Iris pigment epithelial cell (primary cell): ENCODE measurements at regions not wholly inside any gene's neighbourhood (a gene's known extent, or its start where the extent isn't known, plus 50 kb on each side); places are given as distances from the start of the nearest gene placed in this dataset.
"Not testable (repeated sequence)": the region's sequence is repeated elsewhere in the genome, so short reads cannot be mapped to it uniquely, and the experiment has no call there.

Experiments used
- DNase-seq: peaks from one replicate; pipeline ENCODE4 v3.0.0-alpha.2; 2011; ENCODE audit warnings: low read depth

DNA sequence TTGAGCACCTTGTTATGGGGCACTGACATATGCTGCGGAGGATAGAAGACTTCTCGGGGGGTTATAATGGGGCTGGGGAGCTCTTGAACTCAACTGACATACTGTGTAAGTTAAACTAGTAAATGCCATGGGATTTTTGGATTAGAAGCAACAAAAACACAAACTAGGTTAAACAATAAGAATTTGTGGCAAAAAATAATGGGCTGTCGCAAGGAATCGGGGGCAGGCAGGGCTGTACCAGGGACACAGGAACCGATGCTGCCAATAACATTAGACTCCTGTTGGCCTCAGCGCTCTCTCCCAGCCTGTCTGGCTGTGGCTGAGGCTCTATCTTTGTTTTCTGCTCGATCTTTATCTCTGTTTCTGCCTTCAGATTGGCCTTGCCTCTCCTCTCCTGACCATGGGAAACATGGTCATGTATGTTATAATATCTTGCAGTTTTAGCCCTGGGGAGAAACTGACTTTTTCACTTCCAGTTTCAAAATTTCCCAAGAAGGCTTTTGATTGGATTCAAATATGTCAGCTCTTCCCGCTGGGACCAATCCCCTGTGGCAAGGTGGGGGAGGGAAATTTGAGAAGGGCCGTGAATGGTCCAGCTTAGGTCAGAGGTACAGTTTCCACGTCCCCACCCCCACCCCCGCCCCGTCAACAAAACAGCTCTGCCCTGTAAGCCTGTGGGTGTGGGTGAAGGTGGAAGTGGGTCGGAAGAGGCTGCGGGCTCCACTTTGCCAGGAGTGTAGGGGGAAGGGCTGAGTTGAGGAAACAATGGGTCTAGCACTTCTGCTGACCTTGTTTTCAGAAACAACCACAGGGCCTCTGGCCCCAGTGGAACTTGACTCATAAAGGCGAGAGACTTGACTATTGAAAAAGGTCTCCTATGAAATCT lies 161.1 kb upstream of the TBL1XR1 start:
- peak; percentile 96 for DNase-seq

GRCh38 chr3:177358977-177359592 lies 161.8 kb upstream of the TBL1XR1 start:
- peak; percentile 36 for DNase-seq

GRCh38 chr3:177359593-177360357 lies 162.5 kb upstream of the TBL1XR1 start:
- peak; percentile 99 for DNase-seq

DNA sequence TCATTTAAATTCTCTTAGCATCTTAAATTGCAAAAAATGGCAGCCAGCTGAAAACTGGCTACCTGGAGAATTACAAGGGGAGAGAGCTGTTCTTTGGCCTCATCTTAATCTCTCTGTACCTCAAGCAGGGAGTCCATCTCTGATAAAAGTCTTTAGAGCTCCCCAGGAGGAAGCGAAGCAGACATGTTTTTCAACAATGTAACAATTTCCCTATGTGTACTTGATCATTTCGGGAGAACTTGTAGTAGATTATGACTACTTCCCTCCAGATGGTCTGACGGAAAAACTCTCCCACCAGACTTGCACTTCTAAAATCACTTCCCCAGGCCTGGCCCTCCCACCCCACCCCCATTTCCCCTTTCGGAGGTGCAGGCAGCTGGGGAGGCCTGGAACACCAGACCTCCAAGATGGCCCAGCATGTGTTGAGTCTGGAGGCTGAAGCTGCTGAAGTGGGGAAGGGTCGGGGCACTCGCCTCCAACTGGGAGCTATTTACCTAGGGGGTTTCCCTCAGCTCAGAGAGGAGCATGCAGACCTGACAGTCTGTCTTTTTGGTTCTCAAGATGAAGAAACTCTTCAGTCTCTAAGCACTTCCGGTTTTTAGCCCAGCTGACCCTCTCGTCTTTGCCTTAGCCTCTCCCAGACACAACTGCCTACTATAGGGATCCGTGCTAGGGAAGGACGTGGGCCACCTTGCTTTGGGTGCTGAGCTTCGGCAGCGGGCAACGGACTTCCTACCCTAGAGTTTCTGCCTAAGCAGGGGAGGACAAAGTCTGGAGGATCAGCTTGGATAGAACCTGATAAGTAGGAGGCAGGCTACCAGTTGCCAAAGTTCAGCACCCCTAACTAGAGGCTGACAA lies 164.0 kb upstream of the TBL1XR1 start:
- DNase-seq: no peak

- no peak for DNase-seq
Measured at GRCh38 chr3:177362626-177363025, 165.3 kb upstream of the TBL1XR1 start.

- DNase-seq: peak; percentile 53
Measured at GRCh38 chr3:177364236-177364635, 167.0 kb upstream of the TBL1XR1 start.

GRCh38 chr3:177365294-177365693 lies 168.0 kb upstream of the TBL1XR1 start:
- DNase-seq: not testable (repeated sequence)

DNA sequence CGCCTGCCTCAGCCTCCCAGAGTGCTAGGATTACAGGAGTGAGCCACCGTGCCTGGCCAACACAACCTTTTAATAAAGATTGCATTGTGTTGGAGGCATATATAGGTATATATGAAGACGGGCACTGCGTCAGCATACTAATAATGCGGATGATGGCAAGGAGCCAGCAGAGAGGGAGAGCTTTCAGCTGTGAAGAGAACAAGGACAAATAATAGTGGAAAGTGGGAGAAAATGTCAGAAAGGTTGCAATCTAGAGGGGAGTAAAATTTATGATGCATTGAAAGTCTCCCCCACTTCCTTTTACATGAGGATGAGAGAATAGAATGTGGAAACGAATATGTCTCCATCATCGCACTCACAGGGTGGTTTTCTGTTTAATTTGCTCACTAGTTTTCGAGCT lies 170.5 kb upstream of the TBL1XR1 start:
- DNase-seq: no peak

GRCh38 chr3:177370246-177370822 lies 173.1 kb upstream of the TBL1XR1 start:
- no peak for DNase-seq

DNA sequence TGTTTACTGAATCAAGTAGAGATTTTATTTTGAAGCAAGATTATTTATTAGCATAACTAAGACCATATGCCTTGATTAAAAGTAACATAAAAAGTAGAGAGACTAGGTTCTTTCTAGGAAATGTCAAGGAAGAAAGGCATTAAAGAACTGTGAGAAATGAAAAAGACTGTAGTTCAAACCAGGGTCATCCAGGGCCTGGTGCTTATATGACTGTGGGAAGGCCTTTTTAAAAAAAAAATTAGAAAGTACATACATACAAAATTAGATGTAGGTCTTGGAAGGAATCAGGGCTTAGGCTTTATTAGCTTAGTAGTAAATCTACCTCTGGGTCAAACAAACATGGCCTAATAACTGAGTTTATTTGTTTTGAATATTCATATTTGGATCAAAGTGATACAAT lies 173.9 kb upstream of the TBL1XR1 start:
- no peak for DNase-seq

DNA sequence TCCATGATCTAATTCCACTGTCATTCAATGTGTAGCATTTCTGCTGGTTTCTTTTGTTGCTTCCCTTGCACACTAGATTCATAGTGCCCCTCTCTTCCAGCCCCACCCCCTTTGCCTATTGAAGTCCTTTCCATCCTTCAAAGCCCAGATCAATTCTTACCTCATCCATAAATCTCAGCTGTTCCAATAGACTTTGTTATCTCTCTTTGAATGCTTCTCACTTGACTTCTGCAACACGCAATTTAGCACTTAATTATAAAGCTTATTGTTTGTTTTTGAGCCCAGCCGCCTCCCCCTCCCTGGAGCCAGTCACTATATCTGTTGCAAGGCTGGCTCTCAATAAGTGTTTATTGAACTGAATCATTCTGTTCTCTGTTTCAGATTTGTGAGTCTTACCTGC lies 174.6 kb upstream of the TBL1XR1 start:
- no peak for DNase-seq

DNA sequence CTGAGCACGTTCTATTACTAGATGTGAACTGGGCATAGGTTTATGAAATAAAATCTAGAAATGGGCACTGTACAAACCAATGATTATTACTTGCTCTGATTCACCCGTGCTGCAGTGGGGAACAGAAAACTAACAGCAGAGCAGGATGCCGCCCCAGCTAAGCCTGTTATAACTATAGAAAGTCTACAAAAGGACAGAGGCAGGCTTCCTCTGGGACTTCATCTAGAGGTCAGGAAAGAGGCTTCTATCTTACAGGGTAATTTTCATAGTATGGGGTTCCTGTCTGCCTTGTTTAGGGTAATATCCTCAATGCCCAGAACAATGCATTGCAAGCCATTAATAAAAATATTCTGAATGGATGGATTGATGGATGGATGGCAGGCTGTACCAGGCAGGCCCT lies 177.0 kb upstream of the TBL1XR1 start:
- DNase-seq: no peak

DNA sequence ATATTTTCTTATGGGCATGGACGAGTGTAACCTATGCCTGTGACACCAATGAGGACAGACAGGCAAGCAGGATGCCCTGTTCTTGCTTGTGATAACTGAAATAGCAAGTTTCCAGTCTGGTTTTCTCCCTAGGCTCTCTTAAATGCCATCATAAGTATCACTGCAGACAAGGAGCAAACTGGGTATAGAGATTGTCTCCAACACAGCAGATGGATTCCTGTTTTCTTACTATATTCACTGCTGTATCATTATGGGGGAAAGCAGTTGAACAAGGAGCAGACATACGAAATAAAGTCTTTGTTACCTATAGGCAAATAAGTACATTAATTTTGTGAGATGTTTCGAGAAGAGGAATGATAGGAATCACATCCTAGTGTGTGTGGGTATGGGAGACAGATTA lies 178.0 kb upstream of the TBL1XR1 start:
- DNase-seq: no peak

GRCh38 chr3:177377166-177377565 lies 179.9 kb upstream of the TBL1XR1 start:
- no peak for DNase-seq

GRCh38 chr3:177378168-177378567 lies 180.9 kb upstream of the TBL1XR1 start:
- DNase-seq: no peak

- DNase-seq: no peak
Measured at GRCh38 chr3:177379045-177379444, 181.8 kb upstream of the TBL1XR1 start.

GRCh38 chr3:177381070-177381469 lies 183.8 kb upstream of the TBL1XR1 start:
- no peak for DNase-seq

DNA sequence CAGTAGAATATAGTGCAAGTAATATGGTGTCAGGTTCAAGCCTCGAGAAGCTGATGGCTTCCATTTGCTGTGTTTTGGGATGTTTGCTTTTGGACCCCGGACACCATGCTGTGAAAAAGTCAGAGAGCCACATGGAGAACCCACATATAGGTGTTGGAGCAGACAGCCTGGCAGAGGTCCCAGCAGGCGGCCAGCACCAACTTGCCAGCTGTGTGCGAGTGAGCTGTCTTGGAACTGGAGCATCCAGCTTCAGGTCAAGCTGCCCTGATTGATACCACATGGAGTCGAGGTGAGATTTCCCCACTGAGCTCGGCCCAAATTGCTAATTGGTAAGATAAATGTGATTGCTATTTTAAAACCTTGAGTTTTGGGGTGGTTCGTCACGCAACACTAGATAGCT lies 185.7 kb upstream of the TBL1XR1 start:
- no peak for DNase-seq

DNA sequence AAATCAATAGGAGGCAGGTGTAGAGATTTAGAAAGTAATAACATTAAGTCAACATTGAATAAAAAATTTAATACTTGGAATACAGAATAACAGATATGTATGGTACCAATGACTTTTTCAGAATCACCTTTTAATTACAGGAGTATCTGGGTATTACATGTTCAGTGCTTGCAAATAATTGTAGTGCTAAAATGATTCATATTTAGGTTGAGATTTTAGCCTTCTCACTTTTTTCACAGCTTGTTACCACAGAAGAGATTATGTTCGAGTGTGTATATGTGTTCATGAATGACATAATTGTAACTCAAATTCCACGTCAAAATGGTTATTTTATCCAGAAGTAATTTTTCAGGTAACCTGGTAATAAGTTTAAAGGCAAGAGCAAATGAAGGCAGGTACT lies 187.9 kb upstream of the TBL1XR1 start:
- no peak for DNase-seq

- peak; percentile 83 for DNase-seq
Measured at GRCh38 chr3:177385831-177386301, 188.6 kb upstream of the TBL1XR1 start.

DNA sequence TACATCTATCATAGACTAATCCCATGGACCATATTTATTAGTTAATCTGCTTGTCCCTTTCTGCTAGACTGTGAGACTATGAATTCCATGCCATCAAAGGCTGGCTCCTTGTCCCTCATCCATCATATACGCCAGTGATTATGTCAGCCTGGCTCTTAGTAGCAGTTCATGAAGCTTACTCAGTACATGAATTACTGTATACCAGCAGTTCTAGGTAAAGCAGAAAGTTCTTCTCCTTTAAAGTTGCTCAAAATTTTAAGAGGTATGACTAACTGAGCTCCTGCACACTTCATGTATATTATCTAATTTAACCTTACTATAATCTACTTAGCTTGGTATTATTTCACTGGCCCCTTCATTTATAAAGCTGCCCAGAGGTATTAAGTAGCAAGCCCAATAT lies 190.9 kb upstream of the TBL1XR1 start:
- DNase-seq: no peak
